ENCODE measurements at regions not wholly inside any gene's neighbourhood (a gene's known extent, or its start where the extent isn't known, plus 50 kb on each side); places are given as distances from the start of the nearest gene placed in this dataset.
"Not testable (repeated sequence)": the region's sequence is repeated elsewhere in the genome, so short reads cannot be mapped to it uniquely, and the experiment has no call there.

GRCh38 chr16:17747081-17747756 is 276.5 kb upstream of the XYLT1 start:
- no peak for DNase-seq (ENCODE audit: low read depth)

DNA sequence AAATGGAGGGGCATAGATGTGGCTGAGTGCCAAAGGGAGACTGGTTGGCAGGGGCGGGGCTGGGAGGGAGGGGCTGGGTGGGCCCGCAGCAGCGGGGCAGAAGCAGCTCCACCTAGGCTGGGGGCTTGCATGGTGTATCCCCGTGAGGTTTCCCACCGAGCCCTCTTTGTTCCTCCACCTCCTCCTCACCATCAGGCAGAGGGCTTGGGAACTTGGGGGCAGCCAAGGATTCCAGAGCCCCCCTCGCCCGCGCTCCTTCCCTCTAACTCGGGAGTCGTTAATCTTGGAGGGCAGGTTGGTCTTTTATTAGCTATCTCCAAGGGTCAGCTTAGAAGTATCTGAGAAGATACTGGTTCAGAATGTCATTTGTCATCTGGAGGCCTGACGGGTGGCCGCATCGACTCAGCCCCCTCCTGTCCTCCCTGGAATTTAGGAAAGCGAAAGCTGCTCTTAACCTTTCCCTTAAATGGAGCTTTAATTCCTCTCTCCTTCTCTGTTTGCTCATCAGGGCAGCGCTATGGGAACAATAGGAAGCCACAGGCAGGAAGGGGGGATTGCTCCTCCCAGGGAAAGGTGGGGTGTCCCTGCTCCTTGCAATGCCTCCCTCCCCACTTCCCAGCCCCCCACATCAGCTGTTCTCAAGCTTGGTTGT is 274.3 kb upstream of the XYLT1 start:
- no peak for DNase-seq (ENCODE audit: low read depth)

GRCh38 chr16:17743578-17743977 is 272.8 kb upstream of the XYLT1 start:
- DNase-seq (ENCODE audit: low read depth): no peak

GRCh38 chr16:17743158-17743557 is 272.4 kb upstream of the XYLT1 start:
- no peak for DNase-seq (ENCODE audit: low read depth)

GRCh38 chr16:17735099-17735498 is 264.3 kb upstream of the XYLT1 start:
- DNase-seq (ENCODE audit: low read depth): not testable (repeated sequence)

- no peak for DNase-seq (ENCODE audit: low read depth)
Measured at GRCh38 chr16:17729820-17730219, 259.1 kb upstream of the XYLT1 start.

DNA sequence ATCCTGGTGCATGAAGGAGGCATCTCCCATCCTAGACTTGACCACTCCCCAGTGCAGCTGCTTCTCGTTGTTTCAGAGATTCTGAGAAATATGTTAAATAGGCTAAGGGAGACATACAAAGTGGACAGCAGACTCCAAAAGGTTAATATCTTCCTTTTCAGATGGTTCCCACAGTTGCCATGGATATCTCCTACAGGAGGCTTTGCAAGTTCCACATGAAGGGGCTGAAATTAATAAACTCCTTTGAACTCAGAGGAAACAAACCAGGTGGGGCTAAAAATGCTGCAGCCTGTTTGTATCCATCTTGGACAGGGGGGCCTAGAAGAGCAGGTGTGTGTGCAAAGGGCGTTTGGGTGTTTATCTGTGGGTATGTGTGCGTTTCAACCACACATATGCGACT is 257.4 kb upstream of the XYLT1 start:
- no peak for DNase-seq (ENCODE audit: low read depth)

DNA sequence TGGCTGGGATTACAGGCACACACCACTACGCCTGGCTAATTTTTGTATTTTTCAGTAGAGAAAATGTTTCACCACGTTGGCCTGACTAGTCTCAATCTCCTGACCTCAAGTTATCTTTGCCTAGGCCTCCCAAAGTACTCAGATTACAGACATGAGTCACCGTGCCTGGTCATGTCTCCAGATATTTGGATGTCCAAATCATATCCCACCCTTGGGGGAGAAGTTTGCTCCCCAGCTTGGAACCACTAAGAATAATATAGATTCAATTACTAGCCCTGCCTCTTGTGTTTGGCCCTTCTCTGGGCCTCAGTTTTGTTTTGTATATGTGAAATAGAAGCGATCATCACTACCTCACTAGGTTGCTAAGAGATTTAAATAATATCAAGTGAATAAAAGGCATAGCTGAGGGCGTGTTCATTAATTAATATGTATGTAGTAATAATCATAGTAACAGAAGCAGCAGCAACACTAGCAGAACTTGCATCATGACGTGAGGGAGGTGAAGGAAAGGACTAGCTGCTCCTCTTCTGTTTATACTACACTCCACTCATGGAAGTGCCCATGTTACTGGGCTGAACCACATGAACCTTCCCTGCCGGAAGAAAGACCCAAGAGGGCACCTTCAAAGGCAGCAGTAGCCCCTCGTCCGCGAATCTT is 253.6 kb upstream of the XYLT1 start:
- DNase-seq (ENCODE audit: low read depth): no peak

- DNase-seq (ENCODE audit: low read depth): no peak
Measured at GRCh38 chr16:17723531-17724134, 252.9 kb upstream of the XYLT1 start.

DNA sequence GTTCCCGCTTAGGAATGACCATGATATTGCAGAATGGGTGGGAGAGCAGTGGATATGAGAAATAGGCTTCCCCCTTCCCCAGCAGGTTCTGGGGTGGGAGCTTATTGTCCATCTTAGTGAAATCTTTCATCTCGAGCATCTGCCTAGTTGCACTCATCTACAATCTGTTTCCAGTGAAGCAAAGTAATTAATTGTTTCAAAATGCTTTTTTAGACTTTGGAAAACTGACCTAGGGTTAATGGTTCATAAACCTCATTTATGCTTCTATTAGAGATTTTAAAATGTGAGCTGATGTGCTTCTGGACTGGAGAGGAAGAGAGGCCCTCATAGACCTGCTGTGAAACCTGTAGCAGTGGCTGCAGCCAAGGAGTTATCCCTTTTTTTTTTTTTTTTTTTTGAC is 247.7 kb upstream of the XYLT1 start:
- DNase-seq (ENCODE audit: low read depth): no peak

DNA sequence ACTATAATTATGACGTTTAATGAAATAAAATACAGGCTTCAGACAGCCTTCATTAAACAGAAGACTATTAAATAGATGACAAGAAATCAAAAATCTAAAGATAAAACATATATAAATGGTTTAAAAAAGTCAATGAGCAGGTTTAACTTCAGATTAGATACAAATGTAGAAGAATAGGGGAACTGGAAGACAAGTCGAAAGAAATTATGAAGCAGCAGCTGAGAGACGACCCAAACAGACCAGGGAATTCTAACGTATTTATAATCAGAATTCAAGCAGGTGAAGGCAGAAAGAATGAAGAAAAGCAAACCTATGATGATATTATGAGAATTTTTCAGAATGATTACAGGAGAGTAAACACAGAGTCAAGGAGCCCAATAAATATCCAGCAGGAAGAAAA is 235.1 kb upstream of the XYLT1 start:
- DNase-seq (ENCODE audit: low read depth): no peak

DNA sequence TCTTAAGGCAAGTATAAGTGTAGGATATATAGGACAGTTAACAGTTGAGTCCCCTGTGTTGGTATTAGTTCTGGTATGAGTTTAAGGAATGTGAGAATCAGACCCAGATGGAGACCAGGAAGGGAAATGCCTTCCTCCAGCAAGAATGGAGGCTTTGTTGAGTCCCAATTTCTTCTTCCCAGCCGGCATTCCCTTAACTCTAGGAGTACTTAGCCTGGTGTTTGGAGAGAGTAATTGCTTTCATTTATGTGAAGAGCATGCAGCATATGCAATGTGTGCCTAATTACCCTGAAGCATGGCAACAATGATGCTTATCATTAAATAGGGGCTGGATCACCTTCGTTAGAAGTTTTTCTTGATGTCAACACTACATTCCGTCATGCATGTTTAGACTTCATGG is 225.9 kb upstream of the XYLT1 start:
- DNase-seq (ENCODE audit: low read depth): no peak

DNA sequence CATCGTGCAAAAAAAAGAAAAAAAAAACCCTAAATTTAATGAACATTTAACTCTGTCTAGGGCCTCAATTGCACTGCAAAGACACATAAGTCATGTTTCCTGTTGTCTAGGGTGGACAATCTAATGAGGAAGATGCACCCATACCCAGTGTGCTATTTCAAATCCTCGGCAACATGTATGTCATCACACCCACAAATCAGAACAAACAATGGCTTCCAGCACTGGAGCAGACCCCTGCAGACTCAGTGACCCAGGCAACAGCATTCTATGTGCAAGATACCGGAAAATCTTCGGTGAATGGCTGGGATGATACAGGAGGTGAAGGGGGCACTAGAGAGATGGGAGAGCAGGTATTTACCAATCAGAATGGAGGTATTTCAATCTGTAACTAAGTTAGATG is 221.7 kb upstream of the XYLT1 start:
- no peak for DNase-seq (ENCODE audit: low read depth)

DNA sequence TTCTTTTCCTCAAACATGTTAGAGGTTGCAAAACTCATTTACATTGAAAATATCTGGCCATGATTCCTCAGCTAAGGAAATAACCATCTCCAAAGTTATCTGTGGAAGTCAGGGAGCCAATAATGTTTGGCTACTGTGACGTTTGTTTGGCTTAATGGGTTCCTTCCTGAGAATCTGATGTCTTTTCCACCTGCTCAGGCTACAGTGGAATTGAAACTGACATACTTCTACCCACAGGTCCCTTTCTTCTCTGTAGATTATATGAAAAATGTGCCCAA is 221.1 kb upstream of the XYLT1 start:
- no peak for DNase-seq (ENCODE audit: low read depth)

DNA sequence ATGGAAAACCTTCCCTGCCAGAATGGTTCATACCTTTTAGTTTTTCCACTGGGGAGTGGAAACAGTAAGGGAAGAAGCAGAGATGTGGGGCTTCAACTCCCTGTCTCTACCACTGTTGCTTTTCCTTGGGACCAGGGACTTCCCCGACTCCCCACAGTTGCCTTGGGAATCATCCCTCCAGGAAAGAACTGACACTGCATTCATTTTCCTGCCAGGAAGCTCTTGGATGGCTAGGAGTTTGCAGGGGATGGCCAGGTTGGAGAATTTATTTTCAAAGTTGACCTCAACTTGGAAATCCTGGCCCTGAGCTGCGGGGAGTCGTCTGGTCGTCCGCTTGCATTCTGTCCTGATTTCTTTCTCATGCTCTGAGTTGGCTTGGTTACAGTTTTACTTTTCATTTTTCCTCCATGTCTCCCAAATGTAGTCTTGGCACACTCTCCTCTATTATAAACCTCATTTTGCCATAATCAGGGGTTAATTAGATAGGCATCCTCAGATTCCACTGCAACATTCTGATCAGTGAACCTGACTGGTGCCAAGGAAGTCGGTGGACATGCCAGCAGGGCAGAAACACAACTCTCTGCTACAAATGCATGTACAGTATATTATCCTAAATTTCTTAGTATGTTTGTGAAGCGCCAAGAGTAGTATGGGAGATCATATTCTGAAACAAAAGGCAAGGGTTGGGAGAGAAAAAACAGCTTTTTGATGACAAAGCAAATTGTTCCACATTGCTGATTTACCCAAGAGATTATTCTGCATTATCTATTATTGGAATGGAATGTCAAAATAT is 220.5 kb upstream of the XYLT1 start:
- DNase-seq (ENCODE audit: low read depth): no peak

DNA sequence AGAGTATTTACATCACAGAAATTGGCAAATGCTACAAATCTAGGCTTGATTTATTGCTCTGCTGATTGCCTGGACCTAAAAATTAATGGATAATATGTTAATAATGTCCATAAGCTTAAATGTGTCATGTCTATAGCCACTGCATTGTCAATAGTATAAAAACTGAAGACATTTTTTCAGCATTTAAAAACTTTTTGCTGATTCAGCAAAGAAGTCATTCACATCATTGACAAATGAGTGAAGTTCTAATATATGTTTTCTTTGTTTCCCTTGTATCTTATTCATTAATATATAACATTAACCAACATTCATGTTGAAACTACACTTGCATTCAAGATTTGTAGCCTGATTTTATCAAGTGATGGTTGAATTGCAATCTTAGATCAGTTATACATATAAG is 214.7 kb upstream of the XYLT1 start:
- DNase-seq (ENCODE audit: low read depth): no peak

GRCh38 chr16:17683281-17683680 is 212.5 kb upstream of the XYLT1 start:
- no peak for DNase-seq (ENCODE audit: low read depth)

DNA sequence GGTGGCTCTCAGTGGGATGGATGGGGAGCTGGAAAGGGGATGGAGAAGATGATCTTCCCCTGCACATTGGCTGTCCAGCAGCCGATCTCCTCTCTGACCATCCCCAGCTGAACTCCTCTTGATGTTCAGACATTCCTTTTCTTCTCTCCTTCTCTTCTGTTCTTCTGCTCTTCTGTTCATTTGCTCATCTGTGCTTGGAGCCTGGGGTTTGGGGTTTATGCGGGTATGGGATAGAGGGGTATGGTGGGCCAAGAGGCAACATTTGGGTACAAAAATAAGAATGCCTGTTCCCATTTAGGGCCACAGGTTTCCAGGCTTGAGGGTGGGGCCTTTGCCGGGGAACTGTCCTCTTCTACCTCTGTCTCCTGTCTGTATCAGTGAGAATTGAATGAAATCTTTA is 205.4 kb upstream of the XYLT1 start:
- no peak for DNase-seq (ENCODE audit: low read depth)

DNA sequence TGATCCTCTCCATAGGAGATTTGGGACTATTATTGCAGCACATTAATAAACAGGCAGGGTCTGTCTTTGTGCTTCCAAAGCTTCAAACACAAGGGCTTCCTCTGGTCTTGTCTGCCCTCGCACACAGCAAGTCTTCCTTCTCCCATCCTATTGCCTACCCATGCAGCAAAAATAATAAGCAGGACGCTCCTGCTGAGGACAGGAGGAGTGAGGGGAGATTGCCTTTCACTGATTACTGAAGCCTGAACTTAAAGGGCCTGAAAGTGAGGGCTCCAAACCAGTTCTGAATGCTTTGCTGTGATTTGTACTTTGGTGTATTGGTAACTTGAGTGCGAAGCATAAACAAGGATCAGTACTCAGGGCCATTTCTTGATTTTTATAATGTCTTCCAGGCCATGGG is 197.6 kb upstream of the XYLT1 start:
- no peak for DNase-seq (ENCODE audit: low read depth)

GRCh38 chr16:17666293-17666692 is 195.5 kb upstream of the XYLT1 start:
- DNase-seq (ENCODE audit: low read depth): no peak

DNA sequence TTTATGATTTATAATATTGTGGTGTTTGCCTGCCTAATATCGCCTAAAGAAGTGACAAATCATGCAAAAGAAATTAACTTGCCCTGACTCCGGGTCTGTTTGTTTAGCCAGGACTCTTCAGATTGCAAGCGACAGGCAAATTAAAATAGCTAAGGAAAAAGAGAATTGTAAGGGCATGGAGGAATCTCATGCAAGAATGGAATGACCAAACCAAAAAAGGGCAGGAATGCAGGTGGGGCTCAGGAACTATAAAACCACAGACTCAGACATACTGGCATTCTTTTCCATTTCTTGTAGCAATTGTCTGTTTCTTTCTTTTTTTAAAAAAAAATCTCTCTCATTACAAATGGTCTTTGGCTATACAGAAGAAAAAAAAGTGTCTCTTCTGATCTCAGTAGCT is 188.1 kb upstream of the XYLT1 start:
- no peak for DNase-seq (ENCODE audit: low read depth)

DNA sequence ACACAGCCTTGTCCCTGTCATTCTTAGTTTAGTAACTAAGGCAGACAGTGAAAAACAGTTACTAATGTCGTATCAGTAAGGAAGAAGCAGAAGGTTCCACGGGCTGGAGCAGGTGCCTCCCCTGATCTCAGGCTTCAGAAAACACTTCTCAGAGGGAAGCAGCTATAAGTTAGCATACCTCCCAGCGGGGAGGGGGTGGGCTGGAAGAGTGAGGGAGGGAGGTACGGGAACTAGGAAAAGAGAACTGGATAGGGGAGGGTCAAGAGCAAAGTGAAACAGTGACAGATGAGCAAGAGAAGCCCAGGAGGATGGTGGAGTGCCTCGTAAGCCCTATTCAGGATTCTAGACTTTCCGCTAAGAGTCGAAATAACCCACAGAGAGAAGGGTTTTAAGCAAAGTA is 186.3 kb upstream of the XYLT1 start:
- DNase-seq (ENCODE audit: low read depth): no peak

GRCh38 chr16:17654571-17654970 is 183.8 kb upstream of the XYLT1 start:
- no peak for DNase-seq (ENCODE audit: low read depth)

Measured in non-pigmented ciliary epithelial cell (primary cell).